A549 (cell line): ENCODE measurements at regions not wholly inside any gene's neighbourhood (a gene's known extent, or its start where the extent isn't known, plus 50 kb on each side); places are given as distances from the start of the nearest gene placed in this dataset.
A peak's percentile ranks its signal among the peaks of the same experiment; 100 is the strongest.

Experiments
- ATAC-seq, 2 experiments: fragments of 200-7000 bp in 1 of 2; fragments of >200 bp in 1 of 2; cut with Nextera tagmentation in 1 of 2; cut with Tn5 transposase in 1 of 2; 3 replicates each; pipeline versions ENCODE4 v1.8.0 to v1.9.1; 2018 to 2020; ENCODE audit warnings: mild to moderate bottlenecking in 1 of 2, moderate library complexity in 1 of 2
- CTCF ChIA-PET: fragments of 300-600 bp; sonication (Branson Sonifier 250); formaldehyde crosslinking; extraction: SDS; loops from one replicate; lab custom pipeline; 2021; ENCODE audit warnings: antibody characterized with exemption, inconsistent platforms; lab: Yijun Ruan, JAX
- POLR2A ChIA-PET: fragments of 350-600 bp; formaldehyde crosslinking; extraction: SDS; loops from one replicate; lab custom pipeline; 2021; ENCODE audit warnings: antibody characterized with exemption, inconsistent platforms; lab: Yijun Ruan, JAX
- DNase-seq, 2 experiments: peaks; one replicate each; pipeline versions ENCODE4 v3.0.0 to v3.0.0-alpha.2; 2011 to 2016; ENCODE audit warnings: low read depth in 1 of 2, low spot score in 1 of 2
- FAIRE-seq: peaks from 2 replicates; lab custom pipeline; 2011; peaks lifted over from hg19 to GRCh38; lab: Jason Lieb, UNC
- H3K27ac ChIP-seq, 2 experiments: fragments of >200 bp; sonication (Bioruptor Twin); formaldehyde crosslinking; 3 replicates each; pipeline ENCODE4 v1.5.1; 2016 to 2017
- H3K4me1 ChIP-seq: fragments of >200 bp; sonication (Bioruptor Twin); formaldehyde crosslinking; 3 replicates; pipeline ENCODE4 v1.6.1; 2016
- H3K4me2 ChIP-seq: fragments of >200 bp; sonication (Bioruptor Twin); formaldehyde crosslinking; 3 replicates; pipeline ENCODE4 v1.6.1; 2016
- H3K4me3 ChIP-seq: fragments of >200 bp; sonication (Bioruptor Twin); formaldehyde crosslinking; 3 replicates; pipeline ENCODE4 v1.5.1; 2016
- H3K9me3 ChIP-seq: fragments of >200 bp; sonication (Bioruptor Twin); formaldehyde crosslinking; 3 replicates; pipeline ENCODE4 v1.6.1; 2016
- BHLHE40 ChIP-seq: IDR thresholded peaks from 2 replicates; pipeline ENCODE4 v1.6.1; 2012; ENCODE audit warnings: low read depth, low read length, inconsistent platforms
- CBX2 ChIP-seq: fragments of 200-600 bp; sonication (generic); IDR thresholded peaks from 2 replicates; pipeline ENCODE4 v1.6.1; 2016; ENCODE audit warnings: low read depth, mild to moderate bottlenecking, borderline replicate concordance
- CHD4 ChIP-seq: fragments of 200-600 bp; sonication (generic); IDR thresholded peaks from 2 replicates; pipeline ENCODE4 v1.6.1; 2016; ENCODE audit warnings: antibody characterized with exemption, mild to moderate bottlenecking, borderline replicate concordance
- EHF ChIP-seq: fragments of 250-450 bp; sonication (Bioruptor Pico); IDR thresholded peaks from 2 replicates; pipeline ENCODE4 v1.5.0; 2020; ENCODE audit warnings: mild to moderate bottlenecking
- EHMT2 ChIP-seq: fragments of 200-600 bp; sonication (generic); IDR thresholded peaks from 2 replicates; pipeline ENCODE4 v1.6.1; 2016; ENCODE audit warnings: antibody characterized with exemption, low read depth, mild to moderate bottlenecking, moderate library complexity
- FOXS1 ChIP-seq: fragments of 250-450 bp; sonication (Bioruptor Pico); IDR thresholded peaks from 2 replicates; pipeline ENCODE4 v1.5.0; 2020; ENCODE audit warnings: mild to moderate bottlenecking, moderate library complexity
- HDAC2 ChIP-seq: fragments of 200-600 bp; sonication (generic); IDR thresholded peaks from 2 replicates; pipeline ENCODE4 v1.6.1; 2016
- HOXA7 ChIP-seq: fragments of 250-450 bp; sonication (Bioruptor Pico); IDR thresholded peaks from 2 replicates; pipeline ENCODE4 v1.5.0; 2020; ENCODE audit warnings: mild to moderate bottlenecking, moderate library complexity
- HOXB13 ChIP-seq: fragments of 250-450 bp; sonication (Bioruptor Pico); IDR thresholded peaks from 2 replicates; pipeline ENCODE4 v1.5.0; 2020; ENCODE audit warnings: low read depth, mild to moderate bottlenecking, moderate library complexity
- JUN ChIP-seq, 2 experiments: fragments of >200 bp; sonication (Bioruptor Twin); formaldehyde crosslinking; IDR thresholded peaks; 2 replicates in 1 of 2; 3 replicates in 1 of 2; pipeline ENCODE4 v1.6.1; 2016 to 2017
- JUNB ChIP-seq: fragments of >200 bp; sonication (Bioruptor Twin); formaldehyde crosslinking; IDR thresholded peaks from 2 replicates; pipeline ENCODE4 v1.6.1; 2016
- KDM1A ChIP-seq: fragments of 200-600 bp; sonication (generic); IDR thresholded peaks from 2 replicates; pipeline ENCODE4 v1.6.1; 2016; ENCODE audit warnings: low read depth, mild to moderate bottlenecking
- KDM5A ChIP-seq: fragments of 200-600 bp; sonication (generic); IDR thresholded peaks from 2 replicates; pipeline ENCODE4 v1.6.1; 2016; ENCODE audit warnings: antibody characterized with exemption, mild to moderate bottlenecking
- MAFK ChIP-seq: fragments of 450-650 bp; IDR thresholded peaks from 2 replicates; pipeline ENCODE4 v1.6.1; 2014; ENCODE audit not compliant: partially characterized antibody
- NPAS2 ChIP-seq: fragments of 250-450 bp; sonication (Bioruptor Pico); IDR thresholded peaks from 2 replicates; pipeline ENCODE4 v1.8.0; 2022; ENCODE audit warnings: mild to moderate bottlenecking, moderate library complexity, borderline replicate concordance
- PHF8 ChIP-seq: fragments of 200-600 bp; sonication (generic); IDR thresholded peaks from 2 replicates; pipeline ENCODE4 v1.6.1; 2016; ENCODE audit warnings: low read depth, mild to moderate bottlenecking, antibody characterized with exemption, moderate library complexity, borderline replicate concordance
- RARB ChIP-seq: fragments of 250-450 bp; sonication (Bioruptor Pico); IDR thresholded peaks from 2 replicates; pipeline ENCODE4 v1.8.0; 2021; ENCODE audit warnings: mild to moderate bottlenecking, moderate library complexity
- RCOR1 ChIP-seq: fragments of 150-350 bp; IDR thresholded peaks from 2 replicates; pipeline ENCODE4 v1.6.1; 2014; ENCODE audit warnings: antibody characterized with exemption, low read length, low read depth
- RFX5 ChIP-seq: fragments of 450-650 bp; IDR thresholded peaks from 2 replicates; pipeline ENCODE4 v1.7.1; 2014; ENCODE audit warnings: antibody characterized with exemption, mild to moderate bottlenecking, moderate library complexity
- RNF2 ChIP-seq: fragments of 200-600 bp; sonication (generic); IDR thresholded peaks from 2 replicates; pipeline ENCODE4 v1.6.1; 2016; ENCODE audit warnings: low read depth, mild to moderate bottlenecking, antibody characterized with exemption, moderate library complexity, borderline replicate concordance
- SMC3 ChIP-seq: fragments of >200 bp; sonication (Bioruptor Twin); formaldehyde crosslinking; IDR thresholded peaks from 3 replicates; pipeline ENCODE4 v1.6.1; 2018; ENCODE audit warnings: inconsistent platforms
- TP53 ChIP-seq: fragments of 250-450 bp; sonication (Bioruptor Pico); IDR thresholded peaks from 2 replicates; pipeline ENCODE4 v1.5.0; 2021; ENCODE audit warnings: mild to moderate bottlenecking, moderate library complexity
- ZFP36 ChIP-seq: fragments of 450-650 bp; IDR thresholded peaks from 2 replicates; pipeline ENCODE4 v1.6.1; 2014; ENCODE audit warnings: borderline replicate concordance; ENCODE audit not compliant: partially characterized antibody
- whole genome bisulfite sequencing: methylation state at CpG from one replicate; pipeline ENCODE4 v1.1.6; 2017; ENCODE audit errors: missing lambda C conversion rate; 5-methylcytosine and 5-hydroxymethylcytosine counted together
- TF ChIP-seq, protein P1 (sequence below): fragments of 250-450 bp; sonication (Bioruptor Pico); IDR thresholded peaks from 2 replicates; pipeline ENCODE4 v1.5.0; 2020; ENCODE audit warnings: low read depth, mild to moderate bottlenecking, moderate library complexity
- TF ChIP-seq, protein P2 (sequence below): fragments of 450-650 bp; IDR thresholded peaks from 2 replicates; pipeline ENCODE4 v1.6.1; 2014; ENCODE audit warnings: antibody characterized with exemption
- TF ChIP-seq, protein P3 (sequence below): fragments of >200 bp; sonication (Bioruptor Twin); formaldehyde crosslinking; IDR thresholded peaks from 2 replicates; pipeline ENCODE4 v1.6.1; 2016

- TF ChIP-seq BHLHE40 (no peak), TP53 (CRISPR knock-in tag) (no peak), SMC3 (no peak), EHF (CRISPR knock-in tag) (no peak), HOXB13 (no peak), CBX2 (no peak), ZFP36 (no peak), PHF8 (no peak), JUNB (no peak), RCOR1 (no peak), KDM1A (no peak), RNF2 (no peak), HOXA7 (no peak), NPAS2 (CRISPR knock-in tag) (no peak), MAFK (no peak)
- TF ChIP-seq, protein P1, sequence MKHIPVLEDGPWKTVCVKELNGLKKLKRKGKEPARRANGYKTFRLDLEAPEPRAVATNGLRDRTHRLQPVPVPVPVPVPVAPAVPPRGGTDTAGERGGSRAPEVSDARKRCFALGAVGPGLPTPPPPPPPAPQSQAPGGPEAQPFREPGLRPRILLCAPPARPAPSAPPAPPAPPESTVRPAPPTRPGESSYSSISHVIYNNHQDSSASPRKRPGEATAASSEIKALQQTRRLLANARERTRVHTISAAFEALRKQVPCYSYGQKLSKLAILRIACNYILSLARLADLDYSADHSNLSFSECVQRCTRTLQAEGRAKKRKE = no peak
- CTCF ChIA-PET = interaction anchor here (0.8 to 19.4 kb wide), 2 partner anchors 27 to 40 kb away, joined by 3 to 234 read pairs; no protein-coding TSS in a partner anchor
- 71% methylated on average over 3 of the region's 3 CpGs for WGBS
- Histone ChIP-seq H3K4me1 (peaks cover 41% of the 10 kb centered on the region), H3K9me3 (0 out of 3 replicates have a peak, but pooled peaks cover 5% of the 10 kb centered on the region), H3K4me3 (no peak overlapping the region), H3K4me2 (peak overlapping the region; percentile 21; the same call in 2 of the 3 replicates), H3K27ac (peak overlapping the region; percentile 31 to 62; a peak in 3 of 6 replicates)
- FAIRE-seq = no peak
- no peak for DNase-seq
- POLR2A ChIA-PET = no interaction called here
- peak; percentile 14 to 23; a peak in 2 of 6 replicates for ATAC-seq
Measured at GRCh38 chr2:9745153-9745899, 97.9 kb upstream of the TAF1B start.

DNA sequence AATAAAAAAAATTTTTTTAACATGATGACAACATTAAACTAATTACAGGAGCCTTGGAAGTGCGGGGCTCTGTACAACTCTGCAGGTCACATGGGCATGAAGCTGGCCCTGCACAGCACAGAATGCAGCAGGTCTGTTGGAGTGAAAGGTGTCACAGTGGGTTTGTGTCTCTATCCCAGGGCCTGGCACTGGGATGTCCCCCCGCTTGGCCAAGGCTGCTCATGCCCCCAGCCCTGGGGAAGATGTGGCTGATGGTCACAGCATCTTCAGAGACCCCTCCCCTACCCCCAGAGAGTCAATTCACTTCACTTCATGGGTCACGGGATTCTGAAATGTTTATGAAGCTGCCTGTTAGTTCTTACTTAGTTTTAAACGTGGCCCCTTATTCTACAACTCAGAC lies 95.9 kb upstream of the TAF1B start:
- DNase-seq = no peak
- ChIA-PET CTCF (interaction anchor here (1.3 to 19.4 kb wide), 6 partner anchors 10 to 189 kb away, joined by 3 to 234 read pairs (median 7); no protein-coding TSS in a partner anchor), POLR2A (no interaction called here)
- no peak for FAIRE-seq
- Histone ChIP-seq H3K4me3 (no peak overlapping the region), H3K27ac (peak overlapping the region in 1 of 2 experiments; percentile 28; a peak in 1 of 6 replicates), H3K4me1 (peaks cover 49% of the 10 kb centered on the region), H3K4me2 (no peak overlapping the region), H3K9me3 (no peaks in the 10 kb centered on the region)
- no peak for ATAC-seq
- 86% methylated on average over 4 of the region's 4 CpGs for WGBS
- TF ChIP-seq RCOR1 = no peak
- no peak for TF ChIP-seq RFX5
- no peak for TF ChIP-seq FOXS1 (CRISPR knock-in tag)
- TF ChIP-seq, protein P2, sequence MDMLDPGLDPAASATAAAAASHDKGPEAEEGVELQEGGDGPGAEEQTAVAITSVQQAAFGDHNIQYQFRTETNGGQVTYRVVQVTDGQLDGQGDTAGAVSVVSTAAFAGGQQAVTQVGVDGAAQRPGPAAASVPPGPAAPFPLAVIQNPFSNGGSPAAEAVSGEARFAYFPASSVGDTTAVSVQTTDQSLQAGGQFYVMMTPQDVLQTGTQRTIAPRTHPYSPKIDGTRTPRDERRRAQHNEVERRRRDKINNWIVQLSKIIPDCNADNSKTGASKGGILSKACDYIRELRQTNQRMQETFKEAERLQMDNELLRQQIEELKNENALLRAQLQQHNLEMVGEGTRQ = no peak
- TF ChIP-seq RARB = no peak
- no peak for TF ChIP-seq HDAC2
- no peak for TF ChIP-seq CHD4
- TF ChIP-seq, protein P3, sequence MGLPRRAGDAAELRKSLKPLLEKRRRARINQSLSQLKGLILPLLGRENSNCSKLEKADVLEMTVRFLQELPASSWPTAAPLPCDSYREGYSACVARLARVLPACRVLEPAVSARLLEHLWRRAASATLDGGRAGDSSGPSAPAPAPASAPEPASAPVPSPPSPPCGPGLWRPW = no peak
- TF ChIP-seq KDM5A = no peak
- TF ChIP-seq EHMT2 = no peak
- no peak for TF ChIP-seq JUN (IDR thresholded peaks at IDR 0.05)
